ENCODE measurements at regions not wholly inside any gene's neighbourhood (a gene's known extent, or its start where the extent isn't known, plus 50 kb on each side); places are given as distances from the start of the nearest gene placed in this dataset.
"Not testable (repeated sequence)": the region's sequence is repeated elsewhere in the genome, so short reads cannot be mapped to it uniquely, and the experiment has no call there.

GRCh38 chr3:165503346-165503745 lies 307.2 kb upstream of the SLITRK3 start:
- no peak for DNase-seq (ENCODE audit: low spot score)
- TF ChIP-seq CTCF (IDR thresholded peaks at IDR 0.05; ENCODE audit: poor library complexity, severe bottlenecking), result no peak
- Histone ChIP-seq H3K27ac (ENCODE audit: poor library complexity, severe bottlenecking) (no peak overlapping the region), H3K9me3 (ENCODE audit: severe bottlenecking) (peaks cover 2% of the 10 kb centered on the region), H3K27me3 (ENCODE audit: insufficient read depth, poor library complexity, severe bottlenecking) (no peaks in the 10 kb centered on the region), H3K4me1 (ENCODE audit: insufficient read depth, poor library complexity, severe bottlenecking) (no peaks in the 10 kb centered on the region), H3K36me3 (ENCODE audit: low read depth) (no peaks in the 10 kb centered on the region), H3K4me3 (ENCODE audit: severe bottlenecking) (no peak overlapping the region)
- no peak for ATAC-seq (ENCODE audit: low read depth)

GRCh38 chr3:165502707-165503106 lies 306.5 kb upstream of the SLITRK3 start:
- DNase-seq (ENCODE audit: low spot score), result no peak
- no peak for ATAC-seq (ENCODE audit: low read depth)
- Histone ChIP-seq H3K27me3 (ENCODE audit: insufficient read depth, poor library complexity, severe bottlenecking) (no peaks in the 10 kb centered on the region), H3K4me1 (ENCODE audit: insufficient read depth, poor library complexity, severe bottlenecking) (no peaks in the 10 kb centered on the region), H3K9me3 (ENCODE audit: severe bottlenecking) (peaks cover 2% of the 10 kb centered on the region), H3K36me3 (ENCODE audit: low read depth) (no peaks in the 10 kb centered on the region), H3K4me3 (ENCODE audit: severe bottlenecking) (no peak overlapping the region), H3K27ac (ENCODE audit: poor library complexity, severe bottlenecking) (no peak overlapping the region)
- TF ChIP-seq CTCF (IDR thresholded peaks at IDR 0.05; ENCODE audit: poor library complexity, severe bottlenecking), result no peak

- not testable (repeated sequence) for H3K27me3 ChIP-seq (ENCODE audit: insufficient read depth, poor library complexity, severe bottlenecking); DNase-seq (ENCODE audit: low spot score); H3K4me1 ChIP-seq (ENCODE audit: insufficient read depth, poor library complexity, severe bottlenecking)
Measured at GRCh38 chr3:165498742-165499141, 302.6 kb upstream of the SLITRK3 start.

GRCh38 chr3:165491487-165491886 lies 295.3 kb upstream of the SLITRK3 start:
- Histone ChIP-seq H3K27me3 (ENCODE audit: insufficient read depth, poor library complexity, severe bottlenecking) (no peaks in the 10 kb centered on the region), H3K27ac (ENCODE audit: poor library complexity, severe bottlenecking) (no peak overlapping the region), H3K4me1 (ENCODE audit: insufficient read depth, poor library complexity, severe bottlenecking) (no peaks in the 10 kb centered on the region), H3K4me3 (ENCODE audit: severe bottlenecking) (no peak overlapping the region), H3K36me3 (ENCODE audit: low read depth) (no peaks in the 10 kb centered on the region), H3K9me3 (ENCODE audit: severe bottlenecking) (no peaks in the 10 kb centered on the region)
- no peak for DNase-seq (ENCODE audit: low spot score)
- TF ChIP-seq CTCF (IDR thresholded peaks at IDR 0.05; ENCODE audit: poor library complexity, severe bottlenecking), result no peak
- no peak for ATAC-seq (ENCODE audit: low read depth)

More at GRCh38 chr3:165498742-165499141, 302.6 kb upstream of the SLITRK3 start:
- H3K9me3 ChIP-seq (ENCODE audit: severe bottlenecking); ATAC-seq (ENCODE audit: low read depth); H3K4me3 ChIP-seq (ENCODE audit: severe bottlenecking); H3K36me3 ChIP-seq (ENCODE audit: low read depth); H3K27ac ChIP-seq (ENCODE audit: poor library complexity, severe bottlenecking): not testable (repeated sequence)

- Histone ChIP-seq H3K4me3 (ENCODE audit: severe bottlenecking) (no peak overlapping the region), H3K27me3 (ENCODE audit: insufficient read depth, poor library complexity, severe bottlenecking) (no peaks in the 10 kb centered on the region), H3K9me3 (ENCODE audit: severe bottlenecking) (no peaks in the 10 kb centered on the region), H3K4me1 (ENCODE audit: insufficient read depth, poor library complexity, severe bottlenecking) (no peaks in the 10 kb centered on the region), H3K27ac (ENCODE audit: poor library complexity, severe bottlenecking) (no peak overlapping the region), H3K36me3 (ENCODE audit: low read depth) (no peaks in the 10 kb centered on the region)
- no peak for TF ChIP-seq CTCF (IDR thresholded peaks at IDR 0.05; ENCODE audit: poor library complexity, severe bottlenecking)
- DNase-seq (ENCODE audit: low spot score) (no peak), ATAC-seq (ENCODE audit: low read depth) (no peak)
Measured at GRCh38 chr3:165476399-165477060, 280.3 kb upstream of the SLITRK3 start.

All from RWPE2 (cell line).